H9 (cell line): ENCODE measurements at regions not wholly inside any gene's neighbourhood (a gene's known extent, or its start where the extent isn't known, plus 50 kb on each side); places are given as distances from the start of the nearest gene placed in this dataset.

Experiments
- DNase-seq: peaks from one replicate; pipeline ENCODE4 v3.0.0-alpha.2; 2017
- H2AFZ ChIP-seq: one replicate; pipeline ENCODE4 v1.6.1; 2013; ENCODE audit warnings: mild to moderate bottlenecking, low read length, control low read depth, moderate library complexity
- H2AK5ac ChIP-seq: 2 replicates; pipeline ENCODE4 v1.6.1; 2013; ENCODE audit warnings: low read length, control low read depth, mixed read lengths; ENCODE audit not compliant: insufficient read length
- H2BK120ac ChIP-seq: one replicate; pipeline ENCODE4 v1.6.1; 2013; ENCODE audit warnings: low read depth, mild to moderate bottlenecking, low read length, control low read depth, inconsistent platforms; ENCODE audit not compliant: poor library complexity, severe bottlenecking
- H2BK12ac ChIP-seq: 2 replicates; pipeline ENCODE4 v1.6.1; 2013; ENCODE audit warnings: low read length, control low read depth, mixed read lengths, low read depth; ENCODE audit not compliant: insufficient read length
- H2BK15ac ChIP-seq: 2 replicates; pipeline ENCODE4 v1.6.1; 2013; ENCODE audit warnings: low read depth, low read length, control low read depth
- H2BK20ac ChIP-seq: one replicate; pipeline ENCODE4 v1.6.1; 2013; ENCODE audit warnings: low read depth, mild to moderate bottlenecking, low read length, control low read depth, inconsistent platforms; ENCODE audit not compliant: poor library complexity, severe bottlenecking
- H2BK5ac ChIP-seq: 2 replicates; pipeline ENCODE4 v1.6.1; 2013; ENCODE audit warnings: low read length, control low read depth, mixed read lengths; ENCODE audit not compliant: insufficient read length
- H3K14ac ChIP-seq: 2 replicates; pipeline ENCODE4 v1.6.1; 2013; ENCODE audit warnings: low read length, control low read depth; ENCODE audit not compliant: insufficient read depth
- H3K18ac ChIP-seq: 2 replicates; pipeline ENCODE4 v1.6.1; 2013; ENCODE audit warnings: low read depth, mild to moderate bottlenecking, mixed read lengths, low read length, control low read depth; ENCODE audit not compliant: insufficient read length
- H3K23ac ChIP-seq: 2 replicates; pipeline ENCODE4 v1.6.1; 2013; ENCODE audit warnings: low read length, control low read depth, mixed read lengths, low read depth; ENCODE audit not compliant: insufficient read length
- H3K23me2 ChIP-seq: 2 replicates; pipeline ENCODE4 v1.6.1; 2013; ENCODE audit warnings: low read depth, mild to moderate bottlenecking, mixed read lengths, low read length, control low read depth; ENCODE audit not compliant: insufficient read length, poor library complexity, severe bottlenecking
- H3K27ac ChIP-seq: 2 replicates; pipeline ENCODE4 v1.5.1; 2013; ENCODE audit warnings: low read length, control low read depth, mixed read lengths, low read depth; ENCODE audit not compliant: insufficient read length
- H3K27me3 ChIP-seq: 2 replicates; pipeline ENCODE4 v1.6.1; 2013; ENCODE audit warnings: low read length, control low read depth, inconsistent platforms; ENCODE audit not compliant: insufficient read depth
- H3K4ac ChIP-seq: 2 replicates; pipeline ENCODE4 v1.6.1; 2013; ENCODE audit warnings: low read depth, mild to moderate bottlenecking, control low read depth, inconsistent platforms, low read length, moderate library complexity
- H3K4me1 ChIP-seq: 2 replicates; pipeline ENCODE4 v1.6.1; 2013; ENCODE audit warnings: low read length, control low read depth, inconsistent platforms; ENCODE audit not compliant: insufficient read depth
- H3K4me2 ChIP-seq: 2 replicates; pipeline ENCODE4 v1.6.1; 2013; ENCODE audit warnings: low read length, control low read depth, mixed read lengths; ENCODE audit not compliant: insufficient read length, insufficient read depth
- H3K56ac ChIP-seq: 2 replicates; pipeline ENCODE4 v1.6.1; 2013; ENCODE audit warnings: low read depth, mild to moderate bottlenecking, mixed read lengths, low read length, control low read depth; ENCODE audit not compliant: insufficient read length
- H3K79me1 ChIP-seq: 2 replicates; pipeline ENCODE4 v1.6.1; 2013; ENCODE audit warnings: low read depth, mild to moderate bottlenecking, moderate library complexity, low read length, control low read depth, inconsistent platforms; ENCODE audit not compliant: insufficient read depth, poor library complexity, severe bottlenecking
- H3K79me2 ChIP-seq: 2 replicates; pipeline ENCODE4 v1.6.1; 2013; ENCODE audit warnings: low read length, control low read depth, inconsistent platforms; ENCODE audit not compliant: insufficient read depth
- H3K9ac ChIP-seq: 2 replicates; pipeline ENCODE4 v1.6.1; 2013; ENCODE audit warnings: low read length, control low read depth, mixed read lengths; ENCODE audit not compliant: insufficient read length; ENCODE audit errors: extremely low read depth
- H3K9me3 ChIP-seq: one replicate; pipeline ENCODE4 v1.6.1; 2013; ENCODE audit warnings: low read depth, low read length, inconsistent platforms; ENCODE audit not compliant: control insufficient read depth
- H3T11ph ChIP-seq: one replicate; pipeline ENCODE4 v1.6.1; 2013; ENCODE audit warnings: mild to moderate bottlenecking, low read length, control low read depth, inconsistent platforms
- H4K20me1 ChIP-seq: one replicate; pipeline ENCODE4 v1.6.1; 2013; ENCODE audit not compliant: control insufficient read depth, insufficient read length, insufficient read depth
- H4K5ac ChIP-seq: 2 replicates; pipeline ENCODE4 v1.6.1; 2013; ENCODE audit warnings: low read depth, mild to moderate bottlenecking, mixed read lengths, low read length, control low read depth; ENCODE audit not compliant: insufficient read length
- H4K8ac ChIP-seq: replicated peaks from 2 replicates; pipeline ENCODE4 v1.6.1; 2013; ENCODE audit warnings: low read length, control low read depth, mixed read lengths, low read depth; ENCODE audit not compliant: insufficient read length
- H4K91ac ChIP-seq: 2 replicates; pipeline ENCODE4 v1.6.1; 2013; ENCODE audit warnings: low read depth, mild to moderate bottlenecking, moderate library complexity, mixed read lengths, low read length, control low read depth; ENCODE audit not compliant: insufficient read length
- H3K27ac Mint-ChIP-seq, 3 experiments: 2 replicates in 2 of 3; 3 replicates in 1 of 3; pipeline ENCODE4 v1.8.0; 2020 to 2021; ENCODE audit warnings: mixed read lengths in 3 of 3, mild to moderate bottlenecking in 1 of 3, moderate library complexity in 1 of 3
- H3K27me3 Mint-ChIP-seq: 2 replicates; pipeline ENCODE4 v1.8.0; 2021; ENCODE audit warnings: low read depth, mild to moderate bottlenecking, moderate library complexity, mixed read lengths
- H3K36me3 Mint-ChIP-seq, 3 experiments: 2 replicates in 2 of 3; 3 replicates in 1 of 3; pipeline ENCODE4 v1.8.0; 2020 to 2021; ENCODE audit warnings: low read depth in 3 of 3, mixed read lengths in 3 of 3; ENCODE audit not compliant: insufficient read depth in 1 of 3
- H3K4me1 Mint-ChIP-seq, 2 experiments: 2 replicates each; pipeline ENCODE4 v1.8.0; 2020; ENCODE audit warnings: mixed read lengths in 2 of 2
- H3K4me3 Mint-ChIP-seq, 2 experiments: 2 replicates in 1 of 2; 3 replicates in 1 of 2; pipeline ENCODE4 v1.8.0; 2020 to 2021; ENCODE audit warnings: mild to moderate bottlenecking in 2 of 2, mixed read lengths in 2 of 2, moderate library complexity in 1 of 2
- H3K9me3 Mint-ChIP-seq, 2 experiments: 2 replicates in 1 of 2; 3 replicates in 1 of 2; pipeline ENCODE4 v1.8.0; 2020; ENCODE audit warnings: mild to moderate bottlenecking in 2 of 2, mixed read lengths in 2 of 2, moderate library complexity in 1 of 2
- CTCF ChIP-seq: fragments of 200-600 bp; sonication (generic); conservative IDR thresholded peaks from 3 replicates; pipeline ENCODE4 v1.8.0; 2021; ENCODE audit warnings: antibody characterized with exemption, mild to moderate bottlenecking
- WGBS: extraction: QIAGEN DNeasy Blood & Tissue Kit; methylation state at CpG from one replicate; pipeline ENCODE4 v1.1.7; 2013; ENCODE audit warnings: missing lambda C conversion rate, low lambda C conversion rate, mixed read lengths; ENCODE audit not compliant: insufficient read length; ENCODE audit errors: extremely low coverage; 5-methylcytosine and 5-hydroxymethylcytosine counted together

GRCh38 chr3:6182909-6183308 is 678.0 kb upstream of the GRM7 start:
- no peak overlapping the region for H2AK5ac ChIP-seq
- H3K18ac ChIP-seq = no peak overlapping the region
- no peak overlapping the region for H3K4ac ChIP-seq
- H3K4me2 ChIP-seq = no peak overlapping the region
- no peak overlapping the region for H3K27ac ChIP-seq
- no peaks in the 10 kb centered on the region for H3K79me2 ChIP-seq
- DNase-seq = no peak
- H3K36me3 Mint-ChIP-seq = no peaks in the 10 kb centered on the region
- H2BK5ac ChIP-seq = no peak overlapping the region
- H3K4me1 Mint-ChIP-seq = peaks cover 9 to 19% of the 10 kb centered on the region in 2 experiments
- H2BK20ac ChIP-seq = no peak overlapping the region
- no peak overlapping the region for H2BK12ac ChIP-seq
- H3K23me2 ChIP-seq = no peaks in the 10 kb centered on the region
- H3K27me3 Mint-ChIP-seq = no peaks in the 10 kb centered on the region
- H2AFZ ChIP-seq = no peak overlapping the region
- H3T11ph ChIP-seq = no peak overlapping the region
- H3K27ac Mint-ChIP-seq = no peak overlapping the region
- H2BK15ac ChIP-seq = no peak overlapping the region
- H3K56ac ChIP-seq = no peak overlapping the region
- no peaks in the 10 kb centered on the region for H3K27me3 ChIP-seq
- no peaks in the 10 kb centered on the region for H4K20me1 ChIP-seq
- no peak for TF ChIP-seq CTCF
- no peak overlapping the region for H4K8ac ChIP-seq
- H3K4me1 ChIP-seq = no peaks in the 10 kb centered on the region; the same call in 1 of the 2 replicates
- H3K9me3 Mint-ChIP-seq = no peaks in the 10 kb centered on the region
- no peak overlapping the region for H4K91ac ChIP-seq
- H4K5ac ChIP-seq = no peak overlapping the region
- H3K14ac ChIP-seq = no peak overlapping the region
- no peaks in the 10 kb centered on the region for H3K9me3 ChIP-seq
- H3K9ac ChIP-seq = no peak overlapping the region
- no peak overlapping the region for H3K4me3 Mint-ChIP-seq
- WGBS = no CpG with 5 or more reads among the region's 2 CpGs
- H2BK120ac ChIP-seq = no peak overlapping the region
- H3K79me1 ChIP-seq = no peaks in the 10 kb centered on the region
- H3K23ac ChIP-seq = no peak overlapping the region
